ENCODE measurements at regions not wholly inside any gene's neighbourhood (a gene's known extent, or its start where the extent isn't known, plus 50 kb on each side); places are given as distances from the start of the nearest gene placed in this dataset.

DNA sequence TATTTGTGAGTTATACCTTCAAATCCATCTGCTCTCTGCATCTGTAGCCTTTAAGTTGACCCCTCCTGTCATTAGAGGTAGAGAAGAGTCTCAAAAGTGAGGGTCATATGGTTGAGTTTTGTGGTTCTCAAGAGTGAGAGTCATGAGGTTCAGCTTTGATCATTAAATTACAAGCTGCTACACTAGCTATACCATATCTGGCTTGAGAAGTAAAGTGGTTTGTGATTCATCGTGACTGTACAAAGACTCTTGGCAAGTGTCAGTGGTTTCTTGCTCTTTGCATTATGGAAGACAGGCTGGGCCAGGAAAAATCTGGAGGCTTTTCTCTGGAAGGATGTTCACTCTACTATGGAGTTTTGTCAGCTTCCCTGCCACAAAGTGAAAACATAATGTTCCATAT, 170.6 kb downstream of the ZC4H2 start:
- TF ChIP-seq, protein P1, sequence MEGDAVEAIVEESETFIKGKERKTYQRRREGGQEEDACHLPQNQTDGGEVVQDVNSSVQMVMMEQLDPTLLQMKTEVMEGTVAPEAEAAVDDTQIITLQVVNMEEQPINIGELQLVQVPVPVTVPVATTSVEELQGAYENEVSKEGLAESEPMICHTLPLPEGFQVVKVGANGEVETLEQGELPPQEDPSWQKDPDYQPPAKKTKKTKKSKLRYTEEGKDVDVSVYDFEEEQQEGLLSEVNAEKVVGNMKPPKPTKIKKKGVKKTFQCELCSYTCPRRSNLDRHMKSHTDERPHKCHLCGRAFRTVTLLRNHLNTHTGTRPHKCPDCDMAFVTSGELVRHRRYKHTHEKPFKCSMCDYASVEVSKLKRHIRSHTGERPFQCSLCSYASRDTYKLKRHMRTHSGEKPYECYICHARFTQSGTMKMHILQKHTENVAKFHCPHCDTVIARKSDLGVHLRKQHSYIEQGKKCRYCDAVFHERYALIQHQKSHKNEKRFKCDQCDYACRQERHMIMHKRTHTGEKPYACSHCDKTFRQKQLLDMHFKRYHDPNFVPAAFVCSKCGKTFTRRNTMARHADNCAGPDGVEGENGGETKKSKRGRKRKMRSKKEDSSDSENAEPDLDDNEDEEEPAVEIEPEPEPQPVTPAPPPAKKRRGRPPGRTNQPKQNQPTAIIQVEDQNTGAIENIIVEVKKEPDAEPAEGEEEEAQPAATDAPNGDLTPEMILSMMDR (optimal IDR thresholded peaks at IDR 0.05 in 1 of 3, IDR thresholded peaks at IDR 0.05 in 1 of 3, conservative IDR thresholded peaks at IDR 0.05 in 1 of 3; ENCODE audit: extremely low read depth in 1 of 3, insufficient read depth in 2 of 3, low read length in 3 of 3): no peak
- TF ChIP-seq EZH2 (IDR thresholded peaks at IDR 0.05; ENCODE audit: low read length): no peak
